ENCODE measurements at regions not wholly inside any gene's neighbourhood (a gene's known extent, or its start where the extent isn't known, plus 50 kb on each side); places are given as distances from the start of the nearest gene placed in this dataset.

- TF ChIP-seq POLR2A (IDR thresholded peaks at IDR 0.05; ENCODE audit: low read depth, low read length) (no peak), POLR2AphosphoS5 (IDR thresholded peaks at IDR 0.05; ENCODE audit: low read depth, low read length) (no peak)
Measured at GRCh38 chr3:28586325-28586724, 237.7 kb upstream of the AZI2 start.

Data from GM12891 (cell line).